ENCODE measurements at regions not wholly inside any gene's neighbourhood (a gene's known extent, or its start where the extent isn't known, plus 50 kb on each side); places are given as distances from the start of the nearest gene placed in this dataset.

GRCh38 chr3:66692766-66693150 is 191.9 kb upstream of the LRIG1 start:
- TF ChIP-seq CTCF (IDR thresholded peaks at IDR 0.05): no peak
- no peak for TF ChIP-seq POLR2A (IDR thresholded peaks at IDR 0.05)

All from adrenal gland (tissue), 5 donors.